ENCODE measurements at regions not wholly inside any gene's neighbourhood (a gene's known extent, or its start where the extent isn't known, plus 50 kb on each side); places are given as distances from the start of the nearest gene placed in this dataset.
"Not testable (repeated sequence)": the region's sequence is repeated elsewhere in the genome, so short reads cannot be mapped to it uniquely, and the experiment has no call there.

DNA sequence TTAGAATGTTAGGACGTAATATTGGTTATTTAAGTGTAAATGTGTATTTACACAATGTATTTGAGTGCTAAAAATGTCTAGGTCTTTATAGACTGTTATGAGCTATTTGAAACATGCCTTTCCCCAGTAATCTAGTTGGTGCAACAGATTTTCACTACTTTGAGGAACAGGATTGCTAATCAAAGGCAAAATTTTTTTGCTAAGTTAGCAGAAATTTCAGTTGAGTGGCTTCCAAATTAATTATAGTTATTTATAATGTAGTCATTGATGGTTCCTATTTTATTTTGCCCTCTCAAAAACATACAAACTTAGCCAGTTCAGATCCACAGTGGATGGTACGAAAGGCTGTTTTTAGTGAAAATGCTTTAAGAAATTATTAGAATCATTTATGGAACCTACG is 78.7 kb upstream of the LYZL2 start:
- Histone ChIP-seq H3K36me3 (no peaks in the 10 kb centered on the region), H3K9me3 (peaks cover 0 to under 1% (median 0%) of the 10 kb centered on the region in 11 donors), H3K4me3 (no peak overlapping the region), H3K4me1 (peaks cover 0 to 9% (median 0%) of the 10 kb centered on the region in 9 donors), H3K27ac (no peak overlapping the region), H3K27me3 (peaks cover 0 to 5% (median 0%) of the 10 kb centered on the region in 7 donors)
- no peak for ATAC-seq
- intact Hi-C loops (cut with DNase I), result loop anchor here in 1 of 10 donors (2.0 kb wide), 1 partner anchor 19 kb away; no protein-coding TSS in a partner anchor
- WGBS, 2 donors, result 96 to 98% methylated on average over 3 of the region's 3 CpGs
- TF ChIP-seq, protein P1, sequence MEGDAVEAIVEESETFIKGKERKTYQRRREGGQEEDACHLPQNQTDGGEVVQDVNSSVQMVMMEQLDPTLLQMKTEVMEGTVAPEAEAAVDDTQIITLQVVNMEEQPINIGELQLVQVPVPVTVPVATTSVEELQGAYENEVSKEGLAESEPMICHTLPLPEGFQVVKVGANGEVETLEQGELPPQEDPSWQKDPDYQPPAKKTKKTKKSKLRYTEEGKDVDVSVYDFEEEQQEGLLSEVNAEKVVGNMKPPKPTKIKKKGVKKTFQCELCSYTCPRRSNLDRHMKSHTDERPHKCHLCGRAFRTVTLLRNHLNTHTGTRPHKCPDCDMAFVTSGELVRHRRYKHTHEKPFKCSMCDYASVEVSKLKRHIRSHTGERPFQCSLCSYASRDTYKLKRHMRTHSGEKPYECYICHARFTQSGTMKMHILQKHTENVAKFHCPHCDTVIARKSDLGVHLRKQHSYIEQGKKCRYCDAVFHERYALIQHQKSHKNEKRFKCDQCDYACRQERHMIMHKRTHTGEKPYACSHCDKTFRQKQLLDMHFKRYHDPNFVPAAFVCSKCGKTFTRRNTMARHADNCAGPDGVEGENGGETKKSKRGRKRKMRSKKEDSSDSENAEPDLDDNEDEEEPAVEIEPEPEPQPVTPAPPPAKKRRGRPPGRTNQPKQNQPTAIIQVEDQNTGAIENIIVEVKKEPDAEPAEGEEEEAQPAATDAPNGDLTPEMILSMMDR (IDR thresholded peaks at IDR 0.05), result no peak
- DNase-seq, result no peak

DNA sequence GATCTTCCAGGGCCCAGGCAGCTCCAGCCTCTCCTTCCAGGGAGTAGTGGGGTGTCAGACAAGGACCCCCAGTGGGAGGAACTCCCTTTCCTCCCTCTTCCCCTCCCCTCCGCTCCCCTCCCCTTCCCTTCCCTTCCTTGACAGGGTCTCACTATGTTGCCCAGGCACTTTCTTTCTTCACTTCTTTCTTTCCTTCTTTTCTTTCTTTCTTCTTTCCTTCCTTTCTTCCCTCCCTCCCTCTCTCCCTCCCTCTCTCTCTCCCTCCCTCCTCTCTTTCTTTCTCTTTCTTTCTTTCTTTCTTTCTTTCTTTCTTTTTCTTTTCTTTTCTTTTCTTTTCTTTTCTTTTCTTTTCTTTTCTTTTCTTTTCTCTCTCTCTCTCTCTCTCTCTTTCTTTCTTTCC is 76.6 kb upstream of the LYZL2 start:
- H3K9me3 ChIP-seq; ATAC-seq; H3K36me3 ChIP-seq; intact Hi-C loops (cut with DNase I); H3K4me3 ChIP-seq; DNase-seq; H3K27me3 ChIP-seq: not testable (repeated sequence)
- Histone ChIP-seq H3K4me1 (peaks cover 0 to 18% (median 0%) of the 10 kb centered on the region in 9 donors), H3K27ac (peak overlapping the region in 1 of 10 donors; percentile 77)
- WGBS, 2 donors, result 90 to 94% methylated on average over 1 of the region's 1 CpG

DNA sequence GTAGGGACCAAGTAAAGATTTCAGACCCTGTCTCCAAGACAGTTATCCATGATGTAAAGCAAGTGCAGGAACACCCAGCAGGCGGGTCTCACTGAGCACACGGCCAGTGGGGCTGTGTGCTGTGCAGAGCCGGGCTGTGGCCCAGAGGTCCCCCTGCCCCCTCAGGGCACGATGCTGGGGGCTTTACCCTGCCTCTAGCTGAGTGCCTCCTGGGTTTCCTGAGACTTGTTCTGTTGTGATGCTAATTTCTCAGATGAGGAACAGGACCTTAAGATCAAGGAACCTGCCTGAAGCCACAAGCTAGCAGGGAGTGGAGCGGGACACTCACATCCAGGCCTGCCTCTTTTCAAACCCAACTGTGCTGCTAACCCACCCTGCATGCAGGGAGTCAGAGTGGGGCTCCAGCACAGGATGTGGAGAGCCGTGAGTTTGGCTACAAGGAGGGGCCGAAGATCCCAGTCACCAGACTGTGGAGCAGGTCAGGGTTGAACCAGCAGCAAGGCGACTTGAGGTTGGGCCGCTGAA is 76.1 kb upstream of the LYZL2 start:
- H3K4me1 ChIP-seq, result peaks cover 0 to 22% (median 0%) of the 10 kb centered on the region in 9 donors
- ATAC-seq (no peak), DNase-seq (no peak)
- intact Hi-C loops (cut with DNase I), result no loop called here
- TF ChIP-seq, protein P1 (IDR thresholded peaks at IDR 0.05), result no peak
- H3K4me3 ChIP-seq, result peak overlapping the region in 1 of 10 donors; percentile 36
- no peaks in the 10 kb centered on the region for H3K9me3 ChIP-seq
- H3K36me3 ChIP-seq, result no peaks in the 10 kb centered on the region
- 75 to 82% methylated on average over 9 of the region's 9 CpGs for WGBS, 2 donors
- peak overlapping the region in 1 of 10 donors; percentile 77 for H3K27ac ChIP-seq
- H3K27me3 ChIP-seq, result no peaks in the 10 kb centered on the region

DNA sequence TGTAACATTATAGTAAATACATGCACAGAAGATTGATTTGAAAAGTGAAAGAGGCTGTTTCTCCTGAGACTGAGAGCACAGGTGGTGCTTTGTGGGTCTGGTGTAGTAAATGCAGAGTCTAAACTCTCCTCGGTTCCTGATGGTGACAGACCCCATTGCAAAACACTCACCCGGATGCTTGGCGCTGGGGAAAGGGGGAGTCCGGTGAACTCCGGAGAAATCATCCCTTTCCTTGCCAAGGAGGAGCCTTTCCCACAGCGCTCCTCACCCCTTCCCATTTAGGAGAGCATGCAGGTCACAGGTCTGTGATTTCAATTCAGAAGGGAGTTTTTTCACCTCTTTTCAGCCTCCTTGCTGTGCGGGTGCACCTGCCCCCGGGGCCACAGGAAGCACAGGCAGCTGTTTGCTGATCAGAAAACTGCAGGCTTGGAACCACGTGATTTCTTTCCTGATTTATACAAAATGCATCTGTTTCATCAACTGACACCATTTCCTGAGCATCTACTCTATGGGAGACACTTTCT is 75.6 kb upstream of the LYZL2 start:
- DNase-seq (no peak), ATAC-seq (no peak)
- TF ChIP-seq, protein P1 (IDR thresholded peaks at IDR 0.05), result no peak
- no peaks in the 10 kb centered on the region for H3K36me3 ChIP-seq
- H3K4me1 ChIP-seq, result peaks cover 0 to 27% (median 0%) of the 10 kb centered on the region in 9 donors
- no peaks in the 10 kb centered on the region for H3K27me3 ChIP-seq
- H3K9me3 ChIP-seq, result no peaks in the 10 kb centered on the region
- WGBS, 2 donors, result 37 to 39% methylated on average over 9 of the region's 9 CpGs
- intact Hi-C loops (cut with DNase I), result no loop called here
- peak overlapping the region in 1 of 10 donors; percentile 77 for H3K27ac ChIP-seq
- H3K4me3 ChIP-seq, result peak overlapping the region in 1 of 10 donors; percentile 36

DNA sequence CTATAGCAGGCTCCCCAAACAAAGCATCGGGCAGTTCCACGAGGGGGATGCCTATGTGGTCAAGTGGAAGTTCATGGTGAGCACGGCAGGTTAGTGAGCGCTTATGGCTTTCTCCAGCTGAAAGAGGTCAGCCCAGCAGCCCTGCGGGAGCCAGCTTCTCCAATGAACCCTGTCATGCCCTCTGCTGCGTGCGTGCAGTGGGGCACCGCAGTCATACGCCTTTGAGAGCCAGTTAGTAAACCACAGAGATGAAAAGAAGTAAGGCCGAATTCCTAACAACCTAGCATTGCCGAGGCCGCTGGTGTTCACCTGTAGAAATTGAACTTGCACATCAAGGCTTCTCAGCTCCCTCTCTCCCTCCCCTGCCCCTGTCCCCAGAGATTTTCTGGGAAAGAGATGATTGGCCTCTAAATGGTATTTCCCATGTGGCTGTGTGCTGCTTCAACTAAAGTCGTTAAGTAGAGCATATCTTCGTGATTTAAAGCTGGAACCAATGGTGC is 75.1 kb upstream of the LYZL2 start:
- ATAC-seq; H3K27me3 ChIP-seq; H3K9me3 ChIP-seq; DNase-seq; H3K36me3 ChIP-seq; intact Hi-C loops (cut with DNase I): not testable (repeated sequence)
- 84 to 87% methylated on average over 14 of the region's 14 CpGs for WGBS, 2 donors
- Histone ChIP-seq H3K4me3 (peak overlapping the region in 1 of 10 donors; percentile 36), H3K27ac (peak overlapping the region in 1 of 10 donors; percentile 77), H3K4me1 (peaks cover 0 to 27% (median 0%) of the 10 kb centered on the region in 9 donors)
